CD4-positive, alpha-beta T cell (primary cell): ENCODE measurements at regions not wholly inside any gene's neighbourhood (a gene's known extent, or its start where the extent isn't known, plus 50 kb on each side); places are given as distances from the start of the nearest gene placed in this dataset.

Source experiments
- ATAC-seq: fragments of 200-7000 bp; cut with Tn5 transposase; one replicate; pipeline ENCODE4 v1.10.0; 2022; ENCODE audit warnings: mild to moderate bottlenecking; ENCODE audit not compliant: poor library complexity
- CTCF ChIA-PET: fragments of 350-600 bp; sonication (Branson Sonifier 250); formaldehyde crosslinking; loops from one replicate; lab custom pipeline; 2021; ENCODE audit warnings: antibody characterized with exemption, inconsistent platforms; lab: Charles Lee
- POLR2A ChIA-PET: fragments of 350-600 bp; sonication (Branson Sonifier 250); formaldehyde crosslinking; loops from one replicate; lab custom pipeline; 2021; ENCODE audit warnings: antibody characterized with exemption, inconsistent platforms; lab: Charles Lee
- DNase-seq, 14 experiments: peaks; one replicate each; pipeline ENCODE4 v3.0.0-alpha.2; 2013 to 2020; ENCODE audit warnings: mixed read lengths in 2 of 14
- H3K27ac ChIP-seq, 2 donors: one replicate each; pipeline versions ENCODE4 v1.5.1 to v1.7.0; 2013; ENCODE audit warnings: low read length in 2 of 2, low read depth in 1 of 2, mild to moderate bottlenecking in 1 of 2
- H3K27me3 ChIP-seq, 2 experiments: 1 replicate in 1 of 2; 2 replicates in 1 of 2; pipeline versions ENCODE4 v1.6.1 to v1.7.0; 2013; ENCODE audit warnings: low read length in 2 of 2, control low read depth in 1 of 2, mild to moderate bottlenecking in 1 of 2, moderate library complexity in 1 of 2; ENCODE audit not compliant: insufficient read depth in 2 of 2, control insufficient read depth in 1 of 2
- H3K36me3 ChIP-seq: one replicate; pipeline ENCODE4 v1.6.1; 2013; ENCODE audit warnings: low read length, control low read depth; ENCODE audit not compliant: insufficient read depth
- H3K4me1 ChIP-seq: one replicate; pipeline ENCODE4 v1.6.1; 2013; ENCODE audit warnings: low read length, control low read depth; ENCODE audit not compliant: insufficient read depth
- H3K4me3 ChIP-seq: one replicate; pipeline ENCODE4 v1.5.1; 2013; ENCODE audit warnings: mild to moderate bottlenecking, low read length, moderate library complexity
- H3K9me3 ChIP-seq, 2 experiments: 1 replicate in 1 of 2; 2 replicates in 1 of 2; pipeline versions ENCODE4 v1.6.1 to v1.7.0; 2013; ENCODE audit warnings: low read length in 2 of 2, mild to moderate bottlenecking in 2 of 2, control low read depth in 1 of 2, moderate library complexity in 1 of 2; ENCODE audit not compliant: control insufficient read depth in 1 of 2, insufficient read depth in 1 of 2
- H3K27ac Mint-ChIP-seq: one replicate; pipeline ENCODE4 v1.8.0; 2020; ENCODE audit warnings: mixed read lengths
- H3K27me3 Mint-ChIP-seq: one replicate; pipeline ENCODE4 v1.8.0; 2021; ENCODE audit warnings: mixed read lengths
- H3K36me3 Mint-ChIP-seq: one replicate; pipeline ENCODE4 v1.8.0; 2021; ENCODE audit warnings: low read depth, mixed read lengths
- H3K4me1 Mint-ChIP-seq: one replicate; pipeline ENCODE4 v1.8.0; 2021; ENCODE audit warnings: low read depth, mixed read lengths
- H3K4me3 Mint-ChIP-seq: one replicate; pipeline ENCODE4 v1.8.0; 2020; ENCODE audit warnings: mild to moderate bottlenecking, mixed read lengths
- H3K9me3 Mint-ChIP-seq: one replicate; pipeline ENCODE4 v1.8.0; 2020; ENCODE audit warnings: mixed read lengths
- CTCF ChIP-seq: fragments of 200-600 bp; IDR thresholded peaks from one replicate; pipeline ENCODE4 v1.8.0; 2022; ENCODE audit warnings: antibody characterized with exemption, mild to moderate bottlenecking
- intact Hi-C, 2 experiments: fragments of 100-400 bp; cut with DNase I in 1 of 2; cut with micrococcal nuclease in 1 of 2; formaldehyde crosslinking; loops; one replicate each; pipeline versions ENCODE4 v1.15.1 to v1.9.0; 2023 to 2025; cut with DNase I, micrococcal nuclease

GRCh38 chr2:117693154-117693553, 121.3 kb upstream of the DDX18 start:
- H3K9me3 ChIP-seq, result peaks cover 0 to 3% of the 10 kb centered on the region in 2 experiments
- H3K36me3 Mint-ChIP-seq, result no peaks in the 10 kb centered on the region
- no peaks in the 10 kb centered on the region for H3K27me3 Mint-ChIP-seq
- DNase-seq, result no peak
- TF ChIP-seq CTCF, result no peak
- intact Hi-C loops, result no loop called here
- H3K4me3 ChIP-seq, result no peak overlapping the region
- no peak overlapping the region for H3K27ac ChIP-seq
- H3K4me1 Mint-ChIP-seq, result no peaks in the 10 kb centered on the region
- no peak overlapping the region for H3K4me3 Mint-ChIP-seq
- H3K9me3 Mint-ChIP-seq, result no peaks in the 10 kb centered on the region
- H3K27ac Mint-ChIP-seq, result no peak overlapping the region
- no peaks in the 10 kb centered on the region for H3K36me3 ChIP-seq
- CTCF ChIA-PET, result no interaction called here
- no peaks in the 10 kb centered on the region for H3K27me3 ChIP-seq
- no peaks in the 10 kb centered on the region for H3K4me1 ChIP-seq
- POLR2A ChIA-PET, result no interaction called here
- ATAC-seq, result no peak

GRCh38 chr2:117693651-117694050, 120.8 kb upstream of the DDX18 start:
- H3K4me3 Mint-ChIP-seq, result no peak overlapping the region
- ATAC-seq (no peak), DNase-seq (no peak)
- Histone ChIP-seq H3K27ac (no peak overlapping the region), H3K4me1 (no peaks in the 10 kb centered on the region), H3K36me3 (no peaks in the 10 kb centered on the region), H3K27me3 (no peaks in the 10 kb centered on the region), H3K9me3 (peaks cover 0 to 3% of the 10 kb centered on the region in 2 experiments), H3K4me3 (no peak overlapping the region)
- no peaks in the 10 kb centered on the region for H3K4me1 Mint-ChIP-seq
- H3K36me3 Mint-ChIP-seq, result no peaks in the 10 kb centered on the region
- no peaks in the 10 kb centered on the region for H3K9me3 Mint-ChIP-seq
- TF ChIP-seq CTCF, result no peak
- H3K27ac Mint-ChIP-seq, result no peak overlapping the region
- CTCF ChIA-PET, result no interaction called here
- intact Hi-C loops, result no loop called here
- POLR2A ChIA-PET, result no interaction called here
- H3K27me3 Mint-ChIP-seq, result no peaks in the 10 kb centered on the region

- Mint-ChIP-seq H3K4me1 (no peaks in the 10 kb centered on the region), H3K4me3 (no peak overlapping the region), H3K27ac (no peak overlapping the region), H3K9me3 (no peaks in the 10 kb centered on the region), H3K36me3 (no peaks in the 10 kb centered on the region), H3K27me3 (no peaks in the 10 kb centered on the region)
- H3K9me3 ChIP-seq, result peaks cover 0 to 3% of the 10 kb centered on the region in 2 experiments
- no peak for ATAC-seq
- no peak overlapping the region for H3K4me3 ChIP-seq
- ChIA-PET POLR2A (no interaction called here), CTCF (no interaction called here)
- no peaks in the 10 kb centered on the region for H3K36me3 ChIP-seq
- no peak for DNase-seq
- intact Hi-C loops, result no loop called here
- H3K27me3 ChIP-seq, result no peaks in the 10 kb centered on the region
- no peak overlapping the region for H3K27ac ChIP-seq
- H3K4me1 ChIP-seq, result no peaks in the 10 kb centered on the region
- no peak for TF ChIP-seq CTCF
Measured at GRCh38 chr2:117698287-117698686, 116.2 kb upstream of the DDX18 start.
